ENCODE measurements at regions not wholly inside any gene's neighbourhood (a gene's known extent, or its start where the extent isn't known, plus 50 kb on each side); places are given as distances from the start of the nearest gene placed in this dataset.

GRCh38 chr2:60317844-60318243, 235.6 kb downstream of the BCL11A start (continued):
- no peak for TF ChIP-seq REST (IDR thresholded peaks at IDR 0.05; ENCODE audit: low read depth, low read length)
- TF ChIP-seq NBN (IDR thresholded peaks at IDR 0.05), result 0 out of 2 replicates have a peak, but pooled peaks have one; percentile 34
- no peak for TF ChIP-seq KDM1A (IDR thresholded peaks at IDR 0.05; ENCODE audit: borderline replicate concordance)
- TF ChIP-seq SPI1 (IDR thresholded peaks at IDR 0.05; ENCODE audit: borderline replicate concordance, insufficient read depth, low read depth, low read length), result peak; percentile 91
- 0 out of 2 replicates have a peak, but pooled peaks have one; percentile 11 for TF ChIP-seq RUNX3 (IDR thresholded peaks at IDR 0.05; ENCODE audit: low read length)

DNA sequence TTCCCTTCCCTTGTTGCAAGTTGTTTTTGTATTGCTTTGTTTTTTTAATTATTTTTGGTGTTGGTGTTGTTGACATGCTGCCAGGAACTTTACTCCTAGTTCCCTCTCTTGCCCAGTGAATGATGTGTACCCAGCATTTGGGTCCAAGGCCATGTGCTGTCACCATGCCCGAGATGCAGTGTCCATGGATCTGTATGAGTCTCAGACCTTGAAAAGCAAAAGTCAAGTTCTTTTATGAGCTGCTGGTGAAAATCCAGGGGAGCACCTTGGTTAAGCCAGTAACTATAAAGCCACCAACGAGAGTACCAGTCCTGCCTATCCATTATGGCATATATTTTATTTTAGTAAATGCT, 236.4 kb downstream of the BCL11A start:
- no peak for DNase-seq (ENCODE audit: low read depth, low spot score)
- H3K27ac ChIP-seq (ENCODE audit: control insufficient read depth, insufficient read depth), result no peak overlapping the region
- POLR2A ChIA-PET, result no interaction called here
- no peak overlapping the region for H3K4me3 ChIP-seq
- no peaks in the 10 kb centered on the region for H3K79me2 ChIP-seq (ENCODE audit: control insufficient read depth, insufficient read depth, low read length)
- TF ChIP-seq ELK1 (IDR thresholded peaks at IDR 0.05; ENCODE audit: low read depth, low read length), result no peak
- TF ChIP-seq RCOR1 (conservative IDR thresholded peaks at IDR 0.05; ENCODE audit: low read depth, low read length), result no peak
- TF ChIP-seq SMAD5 (IDR thresholded peaks at IDR 0.05; ENCODE audit: low read depth), result no peak
- no peak for TF ChIP-seq TAF1 (IDR thresholded peaks at IDR 0.05; ENCODE audit: borderline replicate concordance, low read depth, low read length)
- no peak for TF ChIP-seq DPF2 (IDR thresholded peaks at IDR 0.05)
- TF ChIP-seq MEF2A (IDR thresholded peaks at IDR 0.05; ENCODE audit: insufficient read depth, low read depth, low read length), result no peak
- TF ChIP-seq CEBPZ (IDR thresholded peaks at IDR 0.05; ENCODE audit: low read depth, low read length), result no peak
- TF ChIP-seq POU2F2 (IDR thresholded peaks at IDR 0.05; ENCODE audit: borderline replicate concordance, low read depth, low read length), result no peak
- TF ChIP-seq ZNF207 (IDR thresholded peaks at IDR 0.05; ENCODE audit: borderline replicate concordance), result no peak
- TF ChIP-seq, protein P1, sequence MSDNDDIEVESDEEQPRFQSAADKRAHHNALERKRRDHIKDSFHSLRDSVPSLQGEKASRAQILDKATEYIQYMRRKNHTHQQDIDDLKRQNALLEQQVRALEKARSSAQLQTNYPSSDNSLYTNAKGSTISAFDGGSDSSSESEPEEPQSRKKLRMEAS (IDR thresholded peaks at IDR 0.05; ENCODE audit: low read depth, low read length), result no peak
- H2AFZ ChIP-seq (ENCODE audit: control insufficient read depth, low read depth, low read length), result no peak overlapping the region; the same call in 1 of the 2 replicates
- FAIRE-seq, result no peak
- in situ Hi-C loops (cut with MboI), result no loop called here
- intact Hi-C loops (cut with micrococcal nuclease; ENCODE audit: unreplicated experiment), result no loop called here
- CTCF ChIA-PET, result interaction anchor here (0.7 kb wide), 2 partner anchors 12 to 24 kb away, joined by 3 to 4 read pairs; no protein-coding TSS in a partner anchor
- WGBS (ENCODE audit: insufficient coverage, insufficient replicate concordance, low lambda C conversion rate, missing lambda C conversion rate), result 93% methylated on average over 2 of the region's 2 CpGs
- H3K4me1 ChIP-seq (ENCODE audit: control insufficient read depth, insufficient read depth, low read length), result peaks cover 60% of the 10 kb centered on the region
- peak overlapping the region; percentile 80 for H3K4me2 ChIP-seq (ENCODE audit: control insufficient read depth, insufficient read depth)
- no peak for ATAC-seq
- H4K20me1 ChIP-seq (ENCODE audit: control insufficient read depth, insufficient read depth), result no peaks in the 10 kb centered on the region
- RAD21 ChIA-PET (ENCODE audit: unreplicated experiment), result no interaction called here
- no peaks in the 10 kb centered on the region for H3K9me3 ChIP-seq (replicated peaks; ENCODE audit: control insufficient read depth, insufficient read depth, low read length)
- no peak overlapping the region for H3K9ac ChIP-seq (ENCODE audit: control insufficient read depth, insufficient read depth, low read length)
- H3K36me3 ChIP-seq (ENCODE audit: control insufficient read depth in 2 of 2, insufficient read depth in 2 of 2, low read length in 1 of 2), result no peaks in the 10 kb centered on the region
- SMC1A ChIA-PET (ENCODE audit: uncharacterized antibody, unreplicated experiment), result interaction anchor here (1.1 to 1.3 kb wide), 2 partner anchors 11 to 226 kb away, joined by 3 read pairs; no protein-coding TSS in a partner anchor
- BruUV-seq (replicated peaks), result no TSS peak
- H3K27me3 ChIP-seq (replicated peaks in 1 of 2; ENCODE audit: control insufficient read depth in 2 of 2, insufficient read depth in 2 of 2, low read length in 1 of 2), result no peaks in the 10 kb centered on the region

Data from GM12878 (cell line).